ENCODE measurements at regions not wholly inside any gene's neighbourhood (a gene's known extent, or its start where the extent isn't known, plus 50 kb on each side); places are given as distances from the start of the nearest gene placed in this dataset.

GRCh38 chr1:30336550-30337323, 386.6 kb downstream of the MATN1 start:
- no peak for DNase-seq (ENCODE audit: low read depth in 2 of 3, low spot score in 1 of 3)

- no peak for DNase-seq (ENCODE audit: low read depth in 2 of 3, low spot score in 1 of 3)
These were observed 387.4 kb downstream of the MATN1 start for GRCh38 chr1:30335997-30336390.

GRCh38 chr1:30335389-30335996, 387.9 kb downstream of the MATN1 start:
- no peak for DNase-seq (ENCODE audit: low read depth in 2 of 3, low spot score in 1 of 3)

GRCh38 chr1:30334767-30335166, 388.6 kb downstream of the MATN1 start:
- no peak for DNase-seq (ENCODE audit: low read depth in 2 of 3, low spot score in 1 of 3)

- no peak for DNase-seq (ENCODE audit: low read depth in 2 of 3, low spot score in 1 of 3)
These were observed 391.0 kb downstream of the MATN1 start for GRCh38 chr1:30332116-30333094.

- DNase-seq (ENCODE audit: low read depth in 2 of 3, low spot score in 1 of 3): no peak
These were observed 391.8 kb downstream of the MATN1 start for GRCh38 chr1:30331415-30332065.

GRCh38 chr1:30330644-30331043, 392.7 kb downstream of the MATN1 start:
- DNase-seq (ENCODE audit: low read depth in 2 of 3, low spot score in 1 of 3): no peak

- DNase-seq (ENCODE audit: low read depth in 2 of 3, low spot score in 1 of 3): no peak
These were observed 393.4 kb downstream of the MATN1 start for GRCh38 chr1:30329802-30330557.

GRCh38 chr1:30329263-30329753, 394.1 kb downstream of the MATN1 start:
- DNase-seq (ENCODE audit: low read depth in 2 of 3, low spot score in 1 of 3): no peak

GRCh38 chr1:30328401-30329262, 394.8 kb downstream of the MATN1 start:
- no peak for DNase-seq (ENCODE audit: low read depth in 2 of 3, low spot score in 1 of 3)

GRCh38 chr1:30328100-30328370, 395.4 kb downstream of the MATN1 start:
- no peak for DNase-seq (ENCODE audit: low read depth in 2 of 3, low spot score in 1 of 3)

GRCh38 chr1:30327370-30328099, 395.9 kb downstream of the MATN1 start:
- DNase-seq (ENCODE audit: low read depth in 2 of 3, low spot score in 1 of 3): no peak

- no peak for DNase-seq (ENCODE audit: low read depth in 2 of 3, low spot score in 1 of 3)
These were observed 397.4 kb downstream of the MATN1 start for GRCh38 chr1:30325999-30326398.

GRCh38 chr1:30325085-30325935, 398.1 kb downstream of the MATN1 start:
- no peak for DNase-seq (ENCODE audit: low read depth in 2 of 3, low spot score in 1 of 3)

- DNase-seq (ENCODE audit: low read depth in 2 of 3, low spot score in 1 of 3): no peak
These were observed 398.9 kb downstream of the MATN1 start for GRCh38 chr1:30324251-30325084.

GRCh38 chr1:30323841-30324240, 399.5 kb downstream of the MATN1 start:
- no peak for DNase-seq (ENCODE audit: low read depth in 2 of 3, low spot score in 1 of 3)

- DNase-seq (ENCODE audit: low read depth in 2 of 3, low spot score in 1 of 3): no peak
These were observed 400.0 kb downstream of the MATN1 start for GRCh38 chr1:30323352-30323751.

All from stimulated activated CD4-positive, alpha-beta T cell treated with anti-CD3 and anti-CD28 coated beads, Interleukin-12 subunit alpha, Interleukin-12 subunit beta, amount 100 ng/mL, for 48 hours (primary cell).